ENCODE measurements at regions not wholly inside any gene's neighbourhood (a gene's known extent, or its start where the extent isn't known, plus 50 kb on each side); places are given as distances from the start of the nearest gene placed in this dataset.

DNA sequence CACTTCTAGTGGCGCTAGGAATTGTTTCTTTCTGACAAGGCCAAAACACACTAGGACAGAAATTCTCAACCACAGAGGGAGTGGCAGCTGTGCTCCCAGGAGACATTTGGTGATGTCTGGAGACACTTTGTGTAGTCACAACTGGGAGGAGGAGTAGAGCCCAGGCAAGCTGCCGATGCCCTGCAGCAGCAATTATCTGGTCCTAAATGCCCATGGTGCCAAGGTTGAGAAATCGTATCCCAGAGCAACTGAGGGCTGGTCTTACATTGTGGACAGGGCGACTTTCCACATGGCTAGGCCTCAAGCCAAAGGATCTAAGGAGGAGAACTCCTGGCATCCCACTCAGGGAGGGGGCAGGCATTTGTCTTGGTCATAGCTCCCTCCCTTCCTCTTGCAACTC, 259.9 kb downstream of the GADD45G start:
- Histone ChIP-seq H3K4me3 (replicated peaks in 1 of 2; ENCODE audit: low read depth in 1 of 2, low read length in 2 of 2) (no peak overlapping the region), H3K36me3 (ENCODE audit: control insufficient read depth in 1 of 2, insufficient read depth in 2 of 2, low read length in 2 of 2) (no peaks in the 10 kb centered on the region), H3K9ac (ENCODE audit: low read length) (no peak overlapping the region), H3K9me2 (ENCODE audit: insufficient read depth) (no peaks in the 10 kb centered on the region), H3K27me3 (ENCODE audit: insufficient read depth, low read length) (peaks cover 3% of the 10 kb centered on the region; the same call in 1 of the 2 replicates), H3K4me2 (ENCODE audit: low read length) (no peak overlapping the region), H3K4me1 (ENCODE audit: control insufficient read depth in 1 of 2, insufficient read depth in 2 of 2, low read length in 2 of 2) (no peaks in the 10 kb centered on the region), H3K79me2 (ENCODE audit: insufficient read depth, low read length) (no peaks in the 10 kb centered on the region), H3K9me3 (ENCODE audit: control insufficient read depth in 1 of 2, insufficient read depth in 1 of 2, low read depth in 1 of 2, low read length in 2 of 2) (no peaks in the 10 kb centered on the region), H3K27ac (ENCODE audit: low read depth, low read length) (no peak overlapping the region), H4K20me1 (ENCODE audit: insufficient read depth) (no peaks in the 10 kb centered on the region), H2AFZ (ENCODE audit: low read depth, low read length, poor library complexity, severe bottlenecking) (no peak overlapping the region)
- no TSS peak for BruUV-seq (replicated peaks)
- TF ChIP-seq, protein P1, sequence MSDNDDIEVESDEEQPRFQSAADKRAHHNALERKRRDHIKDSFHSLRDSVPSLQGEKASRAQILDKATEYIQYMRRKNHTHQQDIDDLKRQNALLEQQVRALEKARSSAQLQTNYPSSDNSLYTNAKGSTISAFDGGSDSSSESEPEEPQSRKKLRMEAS (IDR thresholded peaks at IDR 0.05), result no peak
- TF ChIP-seq YY1 (IDR thresholded peaks at IDR 0.05; ENCODE audit: extremely low read depth, insufficient replicate concordance, low read depth, low read length), result no peak
- no peak for TF ChIP-seq ELF1 (IDR thresholded peaks at IDR 0.05; ENCODE audit: borderline replicate concordance, low read depth)
- TF ChIP-seq, protein P2, sequence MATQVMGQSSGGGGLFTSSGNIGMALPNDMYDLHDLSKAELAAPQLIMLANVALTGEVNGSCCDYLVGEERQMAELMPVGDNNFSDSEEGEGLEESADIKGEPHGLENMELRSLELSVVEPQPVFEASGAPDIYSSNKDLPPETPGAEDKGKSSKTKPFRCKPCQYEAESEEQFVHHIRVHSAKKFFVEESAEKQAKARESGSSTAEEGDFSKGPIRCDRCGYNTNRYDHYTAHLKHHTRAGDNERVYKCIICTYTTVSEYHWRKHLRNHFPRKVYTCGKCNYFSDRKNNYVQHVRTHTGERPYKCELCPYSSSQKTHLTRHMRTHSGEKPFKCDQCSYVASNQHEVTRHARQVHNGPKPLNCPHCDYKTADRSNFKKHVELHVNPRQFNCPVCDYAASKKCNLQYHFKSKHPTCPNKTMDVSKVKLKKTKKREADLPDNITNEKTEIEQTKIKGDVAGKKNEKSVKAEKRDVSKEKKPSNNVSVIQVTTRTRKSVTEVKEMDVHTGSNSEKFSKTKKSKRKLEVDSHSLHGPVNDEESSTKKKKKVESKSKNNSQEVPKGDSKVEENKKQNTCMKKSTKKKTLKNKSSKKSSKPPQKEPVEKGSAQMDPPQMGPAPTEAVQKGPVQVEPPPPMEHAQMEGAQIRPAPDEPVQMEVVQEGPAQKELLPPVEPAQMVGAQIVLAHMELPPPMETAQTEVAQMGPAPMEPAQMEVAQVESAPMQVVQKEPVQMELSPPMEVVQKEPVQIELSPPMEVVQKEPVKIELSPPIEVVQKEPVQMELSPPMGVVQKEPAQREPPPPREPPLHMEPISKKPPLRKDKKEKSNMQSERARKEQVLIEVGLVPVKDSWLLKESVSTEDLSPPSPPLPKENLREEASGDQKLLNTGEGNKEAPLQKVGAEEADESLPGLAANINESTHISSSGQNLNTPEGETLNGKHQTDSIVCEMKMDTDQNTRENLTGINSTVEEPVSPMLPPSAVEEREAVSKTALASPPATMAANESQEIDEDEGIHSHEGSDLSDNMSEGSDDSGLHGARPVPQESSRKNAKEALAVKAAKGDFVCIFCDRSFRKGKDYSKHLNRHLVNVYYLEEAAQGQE (IDR thresholded peaks at IDR 0.05; ENCODE audit: low read depth), result no peak
- TF ChIP-seq RAD21 (IDR thresholded peaks at IDR 0.05; ENCODE audit: low read depth), result no peak
- TF ChIP-seq, protein P3, sequence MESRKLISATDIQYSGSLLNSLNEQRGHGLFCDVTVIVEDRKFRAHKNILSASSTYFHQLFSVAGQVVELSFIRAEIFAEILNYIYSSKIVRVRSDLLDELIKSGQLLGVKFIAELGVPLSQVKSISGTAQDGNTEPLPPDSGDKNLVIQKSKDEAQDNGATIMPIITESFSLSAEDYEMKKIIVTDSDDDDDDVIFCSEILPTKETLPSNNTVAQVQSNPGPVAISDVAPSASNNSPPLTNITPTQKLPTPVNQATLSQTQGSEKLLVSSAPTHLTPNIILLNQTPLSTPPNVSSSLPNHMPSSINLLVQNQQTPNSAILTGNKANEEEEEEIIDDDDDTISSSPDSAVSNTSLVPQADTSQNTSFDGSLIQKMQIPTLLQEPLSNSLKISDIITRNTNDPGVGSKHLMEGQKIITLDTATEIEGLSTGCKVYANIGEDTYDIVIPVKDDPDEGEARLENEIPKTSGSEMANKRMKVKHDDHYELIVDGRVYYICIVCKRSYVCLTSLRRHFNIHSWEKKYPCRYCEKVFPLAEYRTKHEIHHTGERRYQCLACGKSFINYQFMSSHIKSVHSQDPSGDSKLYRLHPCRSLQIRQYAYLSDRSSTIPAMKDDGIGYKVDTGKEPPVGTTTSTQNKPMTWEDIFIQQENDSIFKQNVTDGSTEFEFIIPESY (IDR thresholded peaks at IDR 0.05; ENCODE audit: extremely low read depth, insufficient replicate concordance, low read length), result no peak
- no peak for TF ChIP-seq SRF (IDR thresholded peaks at IDR 0.05; ENCODE audit: low read depth)
- TF ChIP-seq CBX3 (IDR thresholded peaks at IDR 0.05; ENCODE audit: low read depth), result no peak
- TF ChIP-seq, protein P4, sequence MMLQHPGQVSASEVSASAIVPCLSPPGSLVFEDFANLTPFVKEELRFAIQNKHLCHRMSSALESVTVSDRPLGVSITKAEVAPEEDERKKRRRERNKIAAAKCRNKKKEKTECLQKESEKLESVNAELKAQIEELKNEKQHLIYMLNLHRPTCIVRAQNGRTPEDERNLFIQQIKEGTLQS (IDR thresholded peaks at IDR 0.05), result no peak
- TF ChIP-seq, protein P5, sequence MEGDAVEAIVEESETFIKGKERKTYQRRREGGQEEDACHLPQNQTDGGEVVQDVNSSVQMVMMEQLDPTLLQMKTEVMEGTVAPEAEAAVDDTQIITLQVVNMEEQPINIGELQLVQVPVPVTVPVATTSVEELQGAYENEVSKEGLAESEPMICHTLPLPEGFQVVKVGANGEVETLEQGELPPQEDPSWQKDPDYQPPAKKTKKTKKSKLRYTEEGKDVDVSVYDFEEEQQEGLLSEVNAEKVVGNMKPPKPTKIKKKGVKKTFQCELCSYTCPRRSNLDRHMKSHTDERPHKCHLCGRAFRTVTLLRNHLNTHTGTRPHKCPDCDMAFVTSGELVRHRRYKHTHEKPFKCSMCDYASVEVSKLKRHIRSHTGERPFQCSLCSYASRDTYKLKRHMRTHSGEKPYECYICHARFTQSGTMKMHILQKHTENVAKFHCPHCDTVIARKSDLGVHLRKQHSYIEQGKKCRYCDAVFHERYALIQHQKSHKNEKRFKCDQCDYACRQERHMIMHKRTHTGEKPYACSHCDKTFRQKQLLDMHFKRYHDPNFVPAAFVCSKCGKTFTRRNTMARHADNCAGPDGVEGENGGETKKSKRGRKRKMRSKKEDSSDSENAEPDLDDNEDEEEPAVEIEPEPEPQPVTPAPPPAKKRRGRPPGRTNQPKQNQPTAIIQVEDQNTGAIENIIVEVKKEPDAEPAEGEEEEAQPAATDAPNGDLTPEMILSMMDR (IDR thresholded peaks at IDR 0.05 in 2 of 3, conservative IDR thresholded peaks at IDR 0.05 in 1 of 3; ENCODE audit: borderline replicate concordance in 1 of 3, insufficient read depth in 1 of 3, low read depth in 2 of 3, low read length in 2 of 3), result no peak
- TF ChIP-seq CEBPB (IDR thresholded peaks at IDR 0.05; ENCODE audit: low read depth), result no peak
- TF ChIP-seq JUND (IDR thresholded peaks at IDR 0.05), result no peak
- TF ChIP-seq SIN3A (IDR thresholded peaks at IDR 0.05; ENCODE audit: low read depth), result no peak
- TF ChIP-seq EZH2phosphoT487 (IDR thresholded peaks at IDR 0.05; ENCODE audit: borderline replicate concordance), result no peak
- no peak for TF ChIP-seq SP1 (IDR thresholded peaks at IDR 0.05; ENCODE audit: low read depth)
- no peak for TF ChIP-seq ZFX (IDR thresholded peaks at IDR 0.05)
- TF ChIP-seq POLR2AphosphoS5 (IDR thresholded peaks at IDR 0.05; ENCODE audit: low read depth, low read length), result no peak
- POLR2A ChIA-PET, result no interaction called here
- RAD21 ChIA-PET (ENCODE audit: low non-redundant PET in 1 of 2, low total read pairs in 2 of 2, uncharacterized antibody in 2 of 2, unreplicated experiment in 2 of 2), result no interaction called here
- CTCF ChIA-PET, result no interaction called here
- ATAC-seq (no peak), DNase-seq (ENCODE audit: low read depth, low spot score) (no peak)
- intact Hi-C loops (cut with micrococcal nuclease), result no loop called here
